ENCODE measurements at regions not wholly inside any gene's neighbourhood (a gene's known extent, or its start where the extent isn't known, plus 50 kb on each side); places are given as distances from the start of the nearest gene placed in this dataset.

DNA sequence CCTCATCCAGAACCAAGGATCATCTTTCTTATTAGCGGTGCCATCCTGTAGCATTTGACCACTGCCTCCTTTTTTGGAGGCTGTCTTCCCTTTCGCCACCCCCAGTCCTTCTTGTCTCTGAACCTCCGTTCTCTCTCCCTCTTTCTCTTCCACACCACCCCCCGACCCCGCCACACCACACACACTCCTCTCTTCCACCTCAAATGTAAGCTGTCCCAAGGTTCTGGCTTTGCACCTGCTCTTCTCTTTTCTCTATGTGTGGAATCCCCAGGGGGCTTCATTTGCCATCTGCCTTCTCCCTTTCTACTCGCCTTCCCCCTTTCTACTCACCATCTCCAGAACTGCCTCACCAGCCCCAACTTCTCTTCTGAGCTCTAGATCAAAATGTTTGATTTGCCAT is 111.3 kb upstream of the CDYL start:
- no peak for TF ChIP-seq POLR2A (IDR thresholded peaks at IDR 0.05; ENCODE audit: extremely low read depth, insufficient read length)
- TF ChIP-seq, protein P1, sequence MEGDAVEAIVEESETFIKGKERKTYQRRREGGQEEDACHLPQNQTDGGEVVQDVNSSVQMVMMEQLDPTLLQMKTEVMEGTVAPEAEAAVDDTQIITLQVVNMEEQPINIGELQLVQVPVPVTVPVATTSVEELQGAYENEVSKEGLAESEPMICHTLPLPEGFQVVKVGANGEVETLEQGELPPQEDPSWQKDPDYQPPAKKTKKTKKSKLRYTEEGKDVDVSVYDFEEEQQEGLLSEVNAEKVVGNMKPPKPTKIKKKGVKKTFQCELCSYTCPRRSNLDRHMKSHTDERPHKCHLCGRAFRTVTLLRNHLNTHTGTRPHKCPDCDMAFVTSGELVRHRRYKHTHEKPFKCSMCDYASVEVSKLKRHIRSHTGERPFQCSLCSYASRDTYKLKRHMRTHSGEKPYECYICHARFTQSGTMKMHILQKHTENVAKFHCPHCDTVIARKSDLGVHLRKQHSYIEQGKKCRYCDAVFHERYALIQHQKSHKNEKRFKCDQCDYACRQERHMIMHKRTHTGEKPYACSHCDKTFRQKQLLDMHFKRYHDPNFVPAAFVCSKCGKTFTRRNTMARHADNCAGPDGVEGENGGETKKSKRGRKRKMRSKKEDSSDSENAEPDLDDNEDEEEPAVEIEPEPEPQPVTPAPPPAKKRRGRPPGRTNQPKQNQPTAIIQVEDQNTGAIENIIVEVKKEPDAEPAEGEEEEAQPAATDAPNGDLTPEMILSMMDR (IDR thresholded peaks at IDR 0.05; ENCODE audit: low read depth, low read length), result no peak
- TF ChIP-seq, protein P2, sequence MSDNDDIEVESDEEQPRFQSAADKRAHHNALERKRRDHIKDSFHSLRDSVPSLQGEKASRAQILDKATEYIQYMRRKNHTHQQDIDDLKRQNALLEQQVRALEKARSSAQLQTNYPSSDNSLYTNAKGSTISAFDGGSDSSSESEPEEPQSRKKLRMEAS (IDR thresholded peaks at IDR 0.05; ENCODE audit: low read depth, low read length), result no peak
